IMR-90 (cell line): ENCODE measurements at regions not wholly inside any gene's neighbourhood (a gene's known extent, or its start where the extent isn't known, plus 50 kb on each side); places are given as distances from the start of the nearest gene placed in this dataset.

Experiments used
- ATAC-seq: fragments of 200-7000 bp; cut with Tn5 transposase; 2 replicates; pipeline ENCODE4 v1.9.1; 2020; ENCODE audit warnings: low read depth, mild to moderate bottlenecking, moderate library complexity
- BruUV-seq: library from RNA; stranded (reverse); fragments of 400-500 nt; replicated peaks from 2 replicates; lab custom pipeline; 2021; lab: Mats Ljungman, UMichigan
- CTCF ChIA-PET: fragments of 300-600 bp; formaldehyde crosslinking; extraction: SDS; loops from one replicate; lab custom pipeline; 2021; ENCODE audit warnings: antibody characterized with exemption; lab: Yijun Ruan, JAX
- POLR2A ChIA-PET: fragments of 300-600 bp; sonication (Branson Sonifier 250); formaldehyde crosslinking; loops from one replicate; lab custom pipeline; 2022; ENCODE audit warnings: antibody characterized with exemption; ENCODE audit not compliant: unreplicated experiment; lab: Charles Lee
- DNase-seq: peaks from one replicate; pipeline ENCODE4 v3.0.0; 2013
- H2AFZ ChIP-seq: replicated peaks from 2 replicates; pipeline ENCODE3; 2013; ENCODE audit warnings: low read length, mild to moderate bottlenecking; ENCODE audit not compliant: poor library complexity
- H2AK5ac ChIP-seq: 2 replicates; pipeline ENCODE4 v1.6.1; 2013; ENCODE audit warnings: low read depth, low read length, inconsistent platforms
- H2AK9ac ChIP-seq: replicated peaks from 2 replicates; pipeline ENCODE3; 2013; ENCODE audit warnings: mild to moderate bottlenecking, low read depth, low read length, moderate library complexity; ENCODE audit not compliant: poor library complexity
- H2BK120ac ChIP-seq: 2 replicates; pipeline ENCODE4 v1.6.1; 2013; ENCODE audit warnings: low read depth, low read length, inconsistent platforms
- H2BK15ac ChIP-seq: 3 replicates; pipeline ENCODE4 v1.6.1; 2013; ENCODE audit warnings: low read depth, low read length, inconsistent platforms
- H2BK20ac ChIP-seq: 2 replicates; pipeline ENCODE4 v1.6.1; 2013; ENCODE audit warnings: low read depth, mild to moderate bottlenecking, inconsistent platforms, low read length, moderate library complexity
- H2BK5ac ChIP-seq: 2 replicates; pipeline ENCODE4 v1.6.1; 2013; ENCODE audit warnings: mild to moderate bottlenecking, low read depth, low read length, inconsistent platforms; ENCODE audit not compliant: poor library complexity, severe bottlenecking
- H3K14ac ChIP-seq: replicated peaks from 2 replicates; pipeline ENCODE4 v1.6.1; 2013; ENCODE audit warnings: low read depth, low read length, inconsistent platforms
- H3K18ac ChIP-seq: 2 replicates; pipeline ENCODE4 v1.6.1; 2013; ENCODE audit warnings: low read depth, low read length, control low read depth
- H3K23ac ChIP-seq: 2 replicates; pipeline ENCODE4 v1.6.1; 2013; ENCODE audit warnings: low read depth, low read length, inconsistent platforms
- H3K27ac ChIP-seq: 2 replicates; pipeline ENCODE4 v1.5.1; 2013; ENCODE audit warnings: mild to moderate bottlenecking, control low read depth, low read length; ENCODE audit not compliant: insufficient read depth
- H3K27me3 ChIP-seq: 2 replicates; pipeline ENCODE4 v1.6.1; 2013; ENCODE audit warnings: low read length; ENCODE audit not compliant: control insufficient read depth, insufficient read depth
- H3K36me3 ChIP-seq: 2 replicates; pipeline ENCODE4 v1.6.1; 2013; ENCODE audit warnings: low read length, mixed read lengths; ENCODE audit not compliant: control insufficient read depth, insufficient read depth
- H3K4ac ChIP-seq: 2 replicates; pipeline ENCODE4 v1.6.1; 2013; ENCODE audit warnings: low read depth, low read length, inconsistent platforms
- H3K4me1 ChIP-seq: 2 replicates; pipeline ENCODE4 v1.6.1; 2013; ENCODE audit warnings: low read length, mixed read lengths; ENCODE audit not compliant: control insufficient read depth, insufficient read depth
- H3K4me2 ChIP-seq: 2 replicates; pipeline ENCODE4 v1.6.1; 2013; ENCODE audit warnings: low read depth, mild to moderate bottlenecking, control low read depth, low read length, moderate library complexity
- H3K4me3 ChIP-seq: 2 replicates; pipeline ENCODE4 v1.5.1; 2013; ENCODE audit warnings: low read depth, mild to moderate bottlenecking, control low read depth, low read length, moderate library complexity; ENCODE audit not compliant: insufficient read depth
- H3K56ac ChIP-seq: 2 replicates; pipeline ENCODE4 v1.6.1; 2013; ENCODE audit warnings: low read length, inconsistent platforms; ENCODE audit not compliant: insufficient read depth; ENCODE audit errors: extremely low read depth
- H3K79me1 ChIP-seq, 2 experiments: 2 replicates each; pipeline ENCODE4 v1.6.1; 2013; ENCODE audit warnings: low read length in 2 of 2, inconsistent platforms in 1 of 2, low read depth in 1 of 2
- H3K9ac ChIP-seq: 2 replicates; pipeline ENCODE4 v1.6.1; 2013; ENCODE audit warnings: low read depth, low read length, control low read depth
- H3K9me1 ChIP-seq: 2 replicates; pipeline ENCODE4 v1.6.1; 2013; ENCODE audit warnings: low read length, inconsistent platforms; ENCODE audit not compliant: insufficient read depth
- H3K9me3 ChIP-seq: 2 replicates; pipeline ENCODE4 v1.6.1; 2013; ENCODE audit warnings: low read length; ENCODE audit not compliant: control insufficient read depth, insufficient read depth
- H4K20me1 ChIP-seq: 2 replicates; pipeline ENCODE4 v1.6.1; 2013; ENCODE audit warnings: low read length, inconsistent platforms; ENCODE audit not compliant: insufficient read depth
- H4K5ac ChIP-seq: 2 replicates; pipeline ENCODE4 v1.6.1; 2013; ENCODE audit warnings: mild to moderate bottlenecking, low read depth, low read length, control low read depth
- H4K8ac ChIP-seq, 2 experiments: 2 replicates each; pipeline ENCODE4 v1.6.1; 2013; ENCODE audit warnings: low read depth in 2 of 2, low read length in 2 of 2, control low read depth in 1 of 2, inconsistent platforms in 1 of 2
- H4K91ac ChIP-seq: 2 replicates; pipeline ENCODE4 v1.6.1; 2013; ENCODE audit warnings: low read depth, low read length, inconsistent platforms; ENCODE audit not compliant: insufficient read depth
- BHLHE40 ChIP-seq: fragments of 150-350 bp; IDR thresholded peaks from 2 replicates; pipeline ENCODE4 v1.6.1; 2016; ENCODE audit warnings: mild to moderate bottlenecking, low read depth, low read length
- CEBPB ChIP-seq: IDR thresholded peaks from 2 replicates; pipeline ENCODE4 v1.6.1; 2012; ENCODE audit warnings: low read depth, low read length, improper control_type of control experiment
- CHD1 ChIP-seq: IDR thresholded peaks from 2 replicates; pipeline ENCODE4 v1.6.1; 2012; ENCODE audit warnings: low read depth, low read length, improper control_type of control experiment
- FOS ChIP-seq: fragments of 150-350 bp; IDR thresholded peaks from 2 replicates; pipeline ENCODE4 v1.6.1; 2016; ENCODE audit warnings: low read depth, low read length
- MAFK ChIP-seq: IDR thresholded peaks from 2 replicates; pipeline ENCODE4 v1.6.1; 2012; ENCODE audit warnings: low read depth, low read length, improper control_type of control experiment
- MAZ ChIP-seq: IDR thresholded peaks from 2 replicates; pipeline ENCODE4 v1.6.1; 2012; ENCODE audit warnings: low read depth, mild to moderate bottlenecking, low read length, improper control_type of control experiment, moderate library complexity, borderline replicate concordance
- MXI1 ChIP-seq: IDR thresholded peaks from 2 replicates; pipeline ENCODE4 v1.6.1; 2012; ENCODE audit warnings: low read depth, mild to moderate bottlenecking, low read length, moderate library complexity, borderline replicate concordance
- NFE2L2 ChIP-seq: fragments of 150-350 bp; IDR thresholded peaks from 2 replicates; pipeline ENCODE4 v1.6.1; 2016; ENCODE audit warnings: low read depth, mild to moderate bottlenecking, low read length
- POLR2A ChIP-seq: IDR thresholded peaks from 2 replicates; pipeline ENCODE4 v1.6.1; 2012; ENCODE audit warnings: mild to moderate bottlenecking, low read depth, low read length
- RAD21 ChIP-seq: IDR thresholded peaks from 2 replicates; pipeline ENCODE4 v1.6.1; 2012; ENCODE audit warnings: low read length, improper control_type of control experiment
- RCOR1 ChIP-seq: IDR thresholded peaks from 2 replicates; pipeline ENCODE4 v1.6.1; 2012; ENCODE audit warnings: mild to moderate bottlenecking, low read length, improper control_type of control experiment; ENCODE audit not compliant: insufficient replicate concordance
- RFX5 ChIP-seq: IDR thresholded peaks from 2 replicates; pipeline ENCODE4 v1.8.0; 2012; ENCODE audit warnings: low read depth, mild to moderate bottlenecking, low read length, moderate library complexity
- SMC3 ChIP-seq: fragments of 150-350 bp; IDR thresholded peaks from 2 replicates; pipeline ENCODE4 v1.6.1; 2016; ENCODE audit warnings: low read depth, mild to moderate bottlenecking, antibody characterized with exemption, low read length, moderate library complexity
- WGBS, 2 experiments: methylation state at CpG; one replicate each; pipeline versions ENCODE4 v1.1.5 to v1.1.7; 2013; ENCODE audit warnings: missing lambda C conversion rate in 2 of 2; ENCODE audit not compliant: insufficient read length in 1 of 2; ENCODE audit errors: extremely low coverage in 2 of 2; 5-methylcytosine and 5-hydroxymethylcytosine counted together
- dilution Hi-C: fragments of 300-500 bp; cut with HindIII; formaldehyde crosslinking; loops from one replicate; pipeline ENCODE4 v1.14.3; 2018; ENCODE audit warnings: low sequenced_read_pairs; ENCODE audit not compliant: unreplicated experiment
- in situ Hi-C: fragments of 300-500 bp; cut with MboI; formaldehyde crosslinking; loops from 3 replicates; pipeline ENCODE4 v1.14.3; 2019; ENCODE audit warnings: low sequenced_read_pairs, inconsistent platforms, mixed read lengths
- intact Hi-C: fragments of 100-400 bp; cut with micrococcal nuclease; formaldehyde crosslinking; loops from 2 replicates; pipeline ENCODE4 v1.10.0; 2022
- TF ChIP-seq, protein P1 (sequence below): fragments of 150-350 bp; IDR thresholded peaks from 2 replicates; pipeline ENCODE4 v1.6.1; 2016; ENCODE audit warnings: low read depth, mild to moderate bottlenecking, low read length, moderate library complexity, borderline replicate concordance
- TF ChIP-seq, protein P2 (sequence below): conservative IDR thresholded peaks from 2 replicates; pipeline ENCODE4 v1.5.1; 2012; ENCODE audit warnings: mild to moderate bottlenecking, low read depth, low read length, improper control_type of control experiment
- TF ChIP-seq, protein P3 (sequence below): fragments of 150-350 bp; IDR thresholded peaks from 2 replicates; pipeline ENCODE4 v1.6.1; 2017; ENCODE audit warnings: mild to moderate bottlenecking, antibody characterized with exemption, low read length, low read depth

DNA sequence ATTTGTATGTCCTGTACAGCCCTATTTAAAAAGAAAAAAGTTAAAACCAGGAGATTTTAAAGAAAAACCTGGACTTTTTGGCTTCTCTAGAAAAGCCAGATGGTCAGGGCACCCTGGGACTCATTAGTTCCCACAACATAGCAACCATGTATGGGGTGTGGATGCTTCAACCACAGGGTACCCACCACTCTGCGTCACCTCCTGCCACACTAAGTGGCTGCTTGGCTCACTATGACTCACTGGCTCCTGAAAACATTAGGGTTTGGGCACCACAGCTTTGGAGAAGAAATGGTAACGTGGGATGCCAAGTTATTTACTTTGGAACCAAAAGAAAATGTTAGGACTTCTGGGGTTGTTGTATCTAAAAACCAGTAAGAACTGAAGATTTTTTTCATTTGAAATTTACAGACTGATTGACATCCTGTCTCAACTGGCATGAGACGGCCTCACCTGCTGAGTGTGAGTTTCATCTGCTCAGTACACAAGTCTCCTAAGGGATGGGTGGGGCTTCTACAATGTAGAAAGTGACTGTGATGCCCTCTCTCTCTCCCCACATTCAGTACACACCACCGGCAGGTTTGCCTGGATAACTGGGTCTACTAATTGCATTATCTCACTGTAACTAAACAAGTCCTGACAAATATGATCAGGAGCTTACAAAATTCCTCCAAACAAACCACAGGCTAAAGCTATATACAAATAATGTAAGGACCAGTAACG is 103.9 kb downstream of the ESM1 start:
- dilution Hi-C loops: no loop called here

More for the DNA sequence above, 103.9 kb downstream of the ESM1 start:
- BruUV-seq: no TSS peak
- Histone ChIP-seq H3K36me3 (no peaks in the 10 kb centered on the region), H3K23ac (no peak overlapping the region), H3K56ac (no peak overlapping the region), H3K79me1 (no peaks in the 10 kb centered on the region), H3K9me3 (no peaks in the 10 kb centered on the region), H3K27ac (no peak overlapping the region), H3K9me1 (no peaks in the 10 kb centered on the region), H4K5ac (no peak overlapping the region), H4K8ac (no peak overlapping the region), H3K4me1 (peaks cover 5% of the 10 kb centered on the region; the same call in 1 of the 2 replicates), H3K9ac (no peak overlapping the region), H2BK15ac (no peak overlapping the region), H3K4me2 (no peak overlapping the region), H4K20me1 (no peaks in the 10 kb centered on the region), H2AK9ac (no peak overlapping the region), H2AFZ (no peak overlapping the region), H2BK20ac (no peak overlapping the region), H3K4ac (no peak overlapping the region), H4K91ac (no peak overlapping the region), H2BK120ac (no peak overlapping the region), H3K18ac (no peak overlapping the region), H2AK5ac (no peak overlapping the region), H3K27me3 (peaks cover 16% of the 10 kb centered on the region), H3K4me3 (no peak overlapping the region), H2BK5ac (no peak overlapping the region), H3K14ac (no peak overlapping the region)
- ATAC-seq (no peak), DNase-seq (no peak)
- CTCF ChIA-PET: interaction anchor here (0.5 kb wide), 1 partner anchor 741 kb away, joined by 3 read pairs; no protein-coding TSS in a partner anchor
- in situ Hi-C loops (no loop called here), intact Hi-C loops (no loop called here)
- no CpG with 5 or more reads among the region's 5 CpGs for WGBS, 2 experiments
- POLR2A ChIA-PET: no interaction called here
- TF ChIP-seq RAD21 (no peak), FOS (no peak), MXI1 (no peak), BHLHE40 (no peak), RFX5 (no peak), CEBPB (no peak), SMC3 (no peak), RCOR1 (no peak), CHD1 (no peak), MAZ (no peak), POLR2A (no peak), MAFK (no peak), NFE2L2 (no peak)
- TF ChIP-seq, protein P1, sequence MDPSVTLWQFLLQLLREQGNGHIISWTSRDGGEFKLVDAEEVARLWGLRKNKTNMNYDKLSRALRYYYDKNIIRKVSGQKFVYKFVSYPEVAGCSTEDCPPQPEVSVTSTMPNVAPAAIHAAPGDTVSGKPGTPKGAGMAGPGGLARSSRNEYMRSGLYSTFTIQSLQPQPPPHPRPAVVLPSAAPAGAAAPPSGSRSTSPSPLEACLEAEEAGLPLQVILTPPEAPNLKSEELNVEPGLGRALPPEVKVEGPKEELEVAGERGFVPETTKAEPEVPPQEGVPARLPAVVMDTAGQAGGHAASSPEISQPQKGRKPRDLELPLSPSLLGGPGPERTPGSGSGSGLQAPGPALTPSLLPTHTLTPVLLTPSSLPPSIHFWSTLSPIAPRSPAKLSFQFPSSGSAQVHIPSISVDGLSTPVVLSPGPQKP: no peak
- TF ChIP-seq, protein P2, sequence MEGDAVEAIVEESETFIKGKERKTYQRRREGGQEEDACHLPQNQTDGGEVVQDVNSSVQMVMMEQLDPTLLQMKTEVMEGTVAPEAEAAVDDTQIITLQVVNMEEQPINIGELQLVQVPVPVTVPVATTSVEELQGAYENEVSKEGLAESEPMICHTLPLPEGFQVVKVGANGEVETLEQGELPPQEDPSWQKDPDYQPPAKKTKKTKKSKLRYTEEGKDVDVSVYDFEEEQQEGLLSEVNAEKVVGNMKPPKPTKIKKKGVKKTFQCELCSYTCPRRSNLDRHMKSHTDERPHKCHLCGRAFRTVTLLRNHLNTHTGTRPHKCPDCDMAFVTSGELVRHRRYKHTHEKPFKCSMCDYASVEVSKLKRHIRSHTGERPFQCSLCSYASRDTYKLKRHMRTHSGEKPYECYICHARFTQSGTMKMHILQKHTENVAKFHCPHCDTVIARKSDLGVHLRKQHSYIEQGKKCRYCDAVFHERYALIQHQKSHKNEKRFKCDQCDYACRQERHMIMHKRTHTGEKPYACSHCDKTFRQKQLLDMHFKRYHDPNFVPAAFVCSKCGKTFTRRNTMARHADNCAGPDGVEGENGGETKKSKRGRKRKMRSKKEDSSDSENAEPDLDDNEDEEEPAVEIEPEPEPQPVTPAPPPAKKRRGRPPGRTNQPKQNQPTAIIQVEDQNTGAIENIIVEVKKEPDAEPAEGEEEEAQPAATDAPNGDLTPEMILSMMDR: no peak
- TF ChIP-seq, protein P3, sequence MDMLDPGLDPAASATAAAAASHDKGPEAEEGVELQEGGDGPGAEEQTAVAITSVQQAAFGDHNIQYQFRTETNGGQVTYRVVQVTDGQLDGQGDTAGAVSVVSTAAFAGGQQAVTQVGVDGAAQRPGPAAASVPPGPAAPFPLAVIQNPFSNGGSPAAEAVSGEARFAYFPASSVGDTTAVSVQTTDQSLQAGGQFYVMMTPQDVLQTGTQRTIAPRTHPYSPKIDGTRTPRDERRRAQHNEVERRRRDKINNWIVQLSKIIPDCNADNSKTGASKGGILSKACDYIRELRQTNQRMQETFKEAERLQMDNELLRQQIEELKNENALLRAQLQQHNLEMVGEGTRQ: no peak
